Stimulated activated CD4-positive, alpha-beta T cell treated with anti-CD3 and anti-CD28 coated beads, Interleukin-2, amount 100 ng/mL, for 24 hours (primary cell): ENCODE measurements at regions not wholly inside any gene's neighbourhood (a gene's known extent, or its start where the extent isn't known, plus 50 kb on each side); places are given as distances from the start of the nearest gene placed in this dataset.

ENCODE experiments used
- DNase-seq, 2 donors: peaks; one replicate each; pipeline ENCODE4 v3.0.0-alpha.2; 2020

- DNase-seq: no peak
Observed at GRCh38 chr2:12978066-12978835, 261.5 kb downstream of the TRIB2 start.

GRCh38 chr2:12979066-12979465, 262.3 kb downstream of the TRIB2 start:
- no peak for DNase-seq

GRCh38 chr2:12980817-12981216, 264.1 kb downstream of the TRIB2 start:
- no peak for DNase-seq

- DNase-seq: no peak
Observed at GRCh38 chr2:12982149-12982584, 265.4 kb downstream of the TRIB2 start.

GRCh38 chr2:12987246-12987645, 270.5 kb downstream of the TRIB2 start:
- no peak for DNase-seq

GRCh38 chr2:12988279-12988678, 271.5 kb downstream of the TRIB2 start:
- DNase-seq: no peak

- DNase-seq: no peak
Observed at GRCh38 chr2:12990523-12990922, 273.8 kb downstream of the TRIB2 start.

- no peak for DNase-seq
Observed at GRCh38 chr2:12998685-12999084, 281.9 kb downstream of the TRIB2 start.

GRCh38 chr2:13000664-13001363, 284.1 kb downstream of the TRIB2 start:
- DNase-seq: no peak

GRCh38 chr2:13001408-13001807, 284.7 kb downstream of the TRIB2 start:
- DNase-seq: no peak

GRCh38 chr2:13002536-13003331, 286.0 kb downstream of the TRIB2 start:
- no peak for DNase-seq

GRCh38 chr2:13003500-13003899, 286.8 kb downstream of the TRIB2 start:
- DNase-seq: no peak

- DNase-seq: no peak
Observed at GRCh38 chr2:13005048-13005447, 288.3 kb downstream of the TRIB2 start.

GRCh38 chr2:13005761-13006335, 289.1 kb downstream of the TRIB2 start:
- no peak for DNase-seq

- no peak for DNase-seq
Observed at GRCh38 chr2:13006426-13006825, 289.7 kb downstream of the TRIB2 start.

- DNase-seq: peak; percentile 62 to 68
Observed at GRCh38 chr2:13006829-13007717, 290.3 kb downstream of the TRIB2 start.

GRCh38 chr2:13009027-13009642, 292.4 kb downstream of the TRIB2 start:
- no peak for DNase-seq

GRCh38 chr2:13010283-13010682, 293.5 kb downstream of the TRIB2 start:
- DNase-seq: no peak

- DNase-seq: no peak
Observed at GRCh38 chr2:13014783-13015182, 298.0 kb downstream of the TRIB2 start.

- no peak for DNase-seq
Observed at GRCh38 chr2:13015532-13016320, 299.0 kb downstream of the TRIB2 start.

- no peak for DNase-seq
Observed at GRCh38 chr2:13018490-13018889, 301.8 kb downstream of the TRIB2 start.
